C1 segment of cervical spinal cord (tissue), 14 donors: ENCODE measurements at regions not wholly inside any gene's neighbourhood (a gene's known extent, or its start where the extent isn't known, plus 50 kb on each side); places are given as distances from the start of the nearest gene placed in this dataset.
"Not testable (repeated sequence)": the region's sequence is repeated elsewhere in the genome, so short reads cannot be mapped to it uniquely, and the experiment has no call there.

Experiments
- DNase-seq, 14 donors: peaks; one replicate each; lab custom pipeline; 2025; lab: John Stamatoyannopoulos, UW

DNA sequence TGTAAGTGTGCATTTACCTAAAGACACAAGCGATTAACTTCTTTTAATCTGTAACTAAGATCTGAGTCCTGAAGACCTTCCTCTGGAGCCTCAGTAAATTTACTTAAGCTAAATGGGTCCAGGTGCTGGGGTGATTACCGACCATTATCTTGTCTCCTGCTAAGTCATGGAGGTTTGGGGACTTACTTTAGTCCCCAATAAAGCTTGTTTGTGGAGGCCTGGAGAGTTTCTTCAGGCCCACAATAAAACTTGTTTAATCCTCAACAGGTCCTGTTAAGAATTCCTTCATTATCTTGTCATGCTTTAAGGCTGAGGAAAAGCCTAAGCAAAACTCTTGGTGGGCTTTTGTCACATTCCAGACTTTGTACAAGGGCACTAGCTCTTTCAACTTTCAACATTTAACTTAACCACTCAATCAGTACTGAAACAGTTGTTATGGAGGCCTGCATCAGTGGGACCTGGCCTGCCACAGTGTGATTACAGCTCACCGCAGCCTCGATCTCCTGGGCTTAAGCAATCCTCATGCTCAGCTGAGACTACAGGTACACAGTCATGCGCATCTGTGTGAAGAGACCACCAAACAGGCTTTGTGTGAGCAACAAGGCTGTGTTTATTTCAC, 84.0 kb downstream of the FMO4 start:
- DNase-seq: no peak

DNA sequence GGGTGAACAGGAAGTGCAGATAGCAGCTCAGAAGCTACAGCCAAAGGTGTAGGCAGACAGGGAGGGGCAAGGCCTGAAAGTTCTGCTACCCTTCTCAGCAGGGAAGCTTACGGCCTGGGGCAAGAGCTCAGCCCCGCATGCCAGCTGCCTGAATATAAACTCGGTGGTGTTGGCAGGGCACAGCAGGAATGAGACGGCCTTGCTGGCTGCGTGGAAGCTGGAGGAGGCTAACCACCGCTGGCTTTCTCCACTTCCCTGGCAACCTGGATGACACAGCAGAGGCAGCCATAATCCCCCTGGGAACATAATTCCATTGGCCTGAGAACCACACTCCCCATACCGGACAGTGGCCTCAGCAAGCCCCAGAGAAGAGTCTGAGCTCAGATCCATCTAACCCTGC, 81.9 kb upstream of the PRRC2C start:
- no peak for DNase-seq

- DNase-seq: no peak
Measured at GRCh38 chr1:171405391-171405714, 80.0 kb upstream of the PRRC2C start.

DNA sequence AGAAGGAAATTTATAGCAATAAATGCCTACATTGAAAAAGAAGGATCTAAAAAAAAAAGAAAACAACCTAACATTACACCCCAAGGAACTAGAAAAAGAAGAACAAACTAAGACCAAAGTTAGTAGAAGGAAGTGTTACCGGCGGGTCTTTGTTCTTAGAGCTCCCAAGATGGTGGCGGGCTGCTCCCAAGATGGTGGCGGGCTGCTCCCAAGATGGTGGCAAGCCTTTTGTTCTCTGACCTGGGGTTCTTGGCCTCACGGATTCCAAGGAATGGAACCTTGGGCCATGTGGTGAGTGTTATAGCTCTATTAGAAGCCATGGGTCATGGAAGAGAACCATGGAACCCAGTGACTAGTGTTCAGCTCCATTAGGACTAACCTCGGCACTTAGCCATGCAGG, 71.8 kb upstream of the PRRC2C start:
- DNase-seq: not testable (repeated sequence)

DNA sequence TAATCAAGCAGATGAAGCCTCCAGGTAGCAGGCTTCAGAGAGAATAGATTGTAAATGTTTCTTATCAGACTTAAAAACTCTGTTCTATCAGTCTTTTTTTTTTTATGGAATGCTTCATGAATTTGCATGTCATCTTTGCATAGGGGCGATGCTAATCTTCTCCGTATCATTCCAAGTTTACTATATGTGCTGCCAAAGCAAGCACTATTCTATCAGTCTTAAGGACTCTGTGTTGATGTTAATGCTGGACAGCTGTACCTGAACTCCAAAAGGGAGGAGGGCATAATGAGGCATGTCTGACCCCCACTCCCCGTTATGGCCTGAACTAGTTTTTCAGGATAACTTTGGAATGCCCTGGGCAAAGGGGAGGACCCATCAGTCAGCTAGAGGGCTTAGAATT, 66.8 kb upstream of the PRRC2C start:
- no peak for DNase-seq

DNA sequence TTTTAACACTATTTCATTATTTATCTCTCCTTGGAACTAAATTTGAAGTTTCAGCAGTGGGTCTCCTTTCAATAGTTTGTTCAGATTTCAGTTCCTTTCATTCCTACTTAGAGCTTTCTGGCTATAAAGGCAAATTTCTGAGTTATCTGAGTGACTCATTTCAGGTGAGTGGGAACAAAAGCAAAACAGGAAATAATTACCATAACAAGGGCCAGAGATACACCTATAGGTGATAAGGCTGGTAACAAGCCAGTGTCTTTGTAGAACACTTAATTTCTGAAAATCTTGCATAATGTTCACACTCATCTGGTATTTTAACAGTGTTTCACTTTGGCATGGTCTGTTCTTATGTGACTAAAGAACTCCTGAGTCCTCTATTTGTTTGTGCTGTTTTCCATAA, 64.5 kb upstream of the PRRC2C start:
- DNase-seq: no peak

GRCh38 chr1:171421413-171422020, 63.8 kb upstream of the PRRC2C start:
- DNase-seq: no peak

DNA sequence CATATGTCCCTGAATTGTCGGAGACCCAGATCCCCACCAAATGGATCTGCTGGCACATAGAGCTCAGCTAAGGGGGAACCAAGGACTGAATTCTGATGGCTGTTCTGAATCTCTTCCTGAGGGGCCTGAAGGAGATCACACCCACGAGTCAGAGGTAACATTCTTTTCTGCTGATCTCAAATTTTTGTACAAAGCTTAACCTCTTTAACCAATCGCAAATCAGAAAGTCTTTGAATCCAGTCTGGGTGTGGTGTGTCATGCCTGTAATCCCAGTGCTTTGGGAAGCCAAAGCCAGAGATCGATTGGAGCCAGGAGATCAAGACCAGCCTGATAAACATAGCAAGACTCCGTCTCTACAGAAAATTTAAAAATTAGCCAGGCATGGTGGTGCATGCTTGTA, 62.8 kb upstream of the PRRC2C start:
- no peak for DNase-seq

- DNase-seq: no peak
Measured at GRCh38 chr1:171424494-171424893, 60.8 kb upstream of the PRRC2C start.

DNA sequence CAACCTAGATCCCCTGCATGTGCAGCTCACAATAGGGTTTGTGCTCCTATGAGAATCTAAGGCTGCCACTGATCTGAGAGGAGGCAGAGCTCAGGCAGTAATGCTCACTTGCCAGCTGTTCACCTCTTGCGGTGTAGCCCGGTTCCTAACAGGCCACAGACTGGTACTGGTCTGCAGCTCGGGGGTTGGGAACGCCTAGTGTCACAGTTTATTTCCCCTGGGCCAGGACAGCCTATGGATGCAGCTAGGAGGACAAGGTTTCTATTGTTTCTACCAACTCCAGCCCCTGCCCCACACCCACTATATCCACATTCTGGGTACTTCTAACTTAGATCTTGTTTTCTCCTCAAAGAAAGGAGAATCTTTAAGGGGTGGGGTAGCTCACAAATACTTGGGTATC, 58.7 kb upstream of the PRRC2C start:
- peak in 1 of 14 donors; percentile 29 for DNase-seq

- no peak for DNase-seq
Measured at GRCh38 chr1:171427852-171428471, 57.4 kb upstream of the PRRC2C start.

DNA sequence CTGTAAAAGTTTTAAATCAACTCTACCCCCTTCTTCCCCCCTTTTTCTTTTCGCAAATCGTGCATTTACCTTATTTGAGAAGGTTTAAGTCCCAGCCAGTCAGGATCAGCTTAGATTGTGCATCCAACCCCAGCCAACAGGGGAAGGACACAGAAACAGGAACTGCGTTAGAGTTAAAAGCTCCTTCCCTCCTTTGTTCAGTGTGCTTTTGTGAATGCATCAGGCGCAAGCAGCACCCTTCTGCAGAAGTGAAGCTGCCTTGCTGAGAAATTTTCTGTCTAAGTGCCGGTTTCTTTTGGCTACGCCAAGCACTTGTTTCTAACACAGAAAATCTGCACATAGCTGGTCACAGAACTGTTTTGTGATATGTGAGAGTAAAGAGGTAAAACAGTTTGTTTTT, 56.2 kb upstream of the PRRC2C start:
- DNase-seq: no peak

DNA sequence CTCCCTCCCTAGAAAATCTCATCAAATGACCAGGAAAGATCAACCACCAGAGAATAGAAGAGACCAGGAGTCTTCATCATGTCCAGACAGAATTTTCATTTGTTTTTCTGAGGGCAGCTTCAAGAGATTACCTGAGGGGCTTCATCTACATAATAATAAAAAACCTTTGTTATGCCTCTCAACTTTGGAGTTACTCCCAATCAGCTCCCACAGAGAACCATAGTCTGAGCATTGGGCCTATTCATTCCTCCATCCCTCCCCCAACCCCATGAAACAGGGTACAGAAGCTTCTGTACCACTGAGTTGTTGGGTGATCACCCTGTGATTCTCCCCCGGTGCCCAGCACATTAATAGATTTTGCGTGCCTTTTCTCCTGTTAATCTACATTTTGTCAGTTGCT, 53.3 kb upstream of the PRRC2C start:
- no peak for DNase-seq

GRCh38 chr1:171432473-171432872, 52.9 kb upstream of the PRRC2C start:
- no peak for DNase-seq

- no peak for DNase-seq
Measured at GRCh38 chr1:171433451-171433850, 51.9 kb upstream of the PRRC2C start.

DNA sequence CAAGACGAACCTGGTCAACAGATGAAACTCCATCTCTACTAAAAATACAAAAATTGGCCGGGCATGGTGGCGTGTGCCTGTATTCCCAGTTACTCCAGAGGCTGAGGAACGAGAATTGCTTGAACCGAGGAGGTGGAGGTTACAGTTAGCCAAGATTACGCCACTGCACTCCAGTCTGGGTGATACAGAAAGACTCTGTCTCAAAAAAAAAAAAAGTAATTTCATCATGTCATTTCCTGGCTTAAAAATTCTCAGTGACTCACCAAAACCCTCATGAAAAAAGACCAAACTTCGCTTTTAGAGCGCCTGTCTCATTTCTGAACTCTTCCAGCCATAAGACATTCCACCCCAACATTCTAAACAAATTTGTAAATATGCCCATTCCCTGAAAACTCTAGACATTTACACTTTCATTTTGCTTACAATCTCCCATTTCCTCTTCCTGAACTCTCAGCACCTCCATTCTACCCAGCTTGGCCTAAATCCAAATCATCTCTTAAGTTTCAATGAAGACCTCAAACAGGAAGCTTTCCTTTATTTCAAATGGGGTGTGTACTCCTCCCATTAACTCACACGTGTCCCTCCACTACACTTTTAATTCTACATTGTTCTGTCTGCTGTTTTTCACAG, 50.5 kb upstream of the PRRC2C start:
- no peak for DNase-seq
